Glutamatergic neuron (in vitro differentiated cells): ENCODE measurements at regions not wholly inside any gene's neighbourhood (a gene's known extent, or its start where the extent isn't known, plus 50 kb on each side); places are given as distances from the start of the nearest gene placed in this dataset.

ENCODE experiments used
- DNase-seq: peaks from one replicate; pipeline ENCODE4 v3.0.0; 2022
- H3K27ac Mint-ChIP-seq: one replicate; pipeline ENCODE4 v1.8.0; 2020; ENCODE audit warnings: mild to moderate bottlenecking, mixed read lengths, inconsistent platforms; ENCODE audit not compliant: unreplicated experiment
- H3K27me3 Mint-ChIP-seq: one replicate; pipeline ENCODE4 v1.8.0; 2020; ENCODE audit warnings: mild to moderate bottlenecking, moderate library complexity, mixed read lengths, inconsistent platforms; ENCODE audit not compliant: unreplicated experiment
- H3K36me3 Mint-ChIP-seq: one replicate; pipeline ENCODE4 v1.8.0; 2020; ENCODE audit warnings: mild to moderate bottlenecking, mixed read lengths, inconsistent platforms; ENCODE audit not compliant: unreplicated experiment
- H3K4me1 Mint-ChIP-seq: one replicate; pipeline ENCODE4 v1.8.0; 2020; ENCODE audit warnings: mild to moderate bottlenecking, low read depth, mixed read lengths, inconsistent platforms; ENCODE audit not compliant: unreplicated experiment
- H3K4me3 Mint-ChIP-seq: one replicate; pipeline ENCODE4 v1.8.0; 2020; ENCODE audit warnings: mild to moderate bottlenecking, mixed read lengths, inconsistent platforms; ENCODE audit not compliant: unreplicated experiment
- H3K9me3 Mint-ChIP-seq: one replicate; pipeline ENCODE4 v1.8.0; 2020; ENCODE audit warnings: mild to moderate bottlenecking, moderate library complexity, mixed read lengths, inconsistent platforms; ENCODE audit not compliant: unreplicated experiment
- CTCF ChIP-seq: fragments of 200-600 bp; sonication (generic); IDR thresholded peaks from one replicate; pipeline ENCODE4 v1.5.0; 2021; ENCODE audit not compliant: partially characterized antibody, unreplicated experiment

GRCh38 chr22:27142286-27142685, 484.9 kb downstream of the MIAT start:
- DNase-seq = no peak
- Mint-ChIP-seq H3K27me3 (peaks cover 9% of the 10 kb centered on the region), H3K36me3 (no peaks in the 10 kb centered on the region), H3K9me3 (no peaks in the 10 kb centered on the region), H3K4me1 (peaks cover 6% of the 10 kb centered on the region), H3K4me3 (no peak overlapping the region), H3K27ac (no peak overlapping the region)
- no peak for TF ChIP-seq CTCF

- DNase-seq = no peak
These were observed 486.9 kb downstream of the MIAT start for GRCh38 chr22:27144321-27144720.

GRCh38 chr22:27146866-27147633, 489.7 kb downstream of the MIAT start:
- Mint-ChIP-seq H3K4me3 (no peak overlapping the region), H3K27ac (no peak overlapping the region), H3K4me1 (no peaks in the 10 kb centered on the region), H3K9me3 (no peaks in the 10 kb centered on the region), H3K36me3 (peaks cover 7% of the 10 kb centered on the region), H3K27me3 (peaks cover 5% of the 10 kb centered on the region)
- TF ChIP-seq CTCF = no peak
- no peak for DNase-seq

More at GRCh38 chr22:27144321-27144720, 486.9 kb downstream of the MIAT start:
- Mint-ChIP-seq H3K27me3 (peaks cover 7% of the 10 kb centered on the region), H3K4me3 (no peak overlapping the region), H3K4me1 (no peaks in the 10 kb centered on the region), H3K9me3 (no peaks in the 10 kb centered on the region), H3K27ac (no peak overlapping the region), H3K36me3 (peaks cover 5% of the 10 kb centered on the region)
- TF ChIP-seq CTCF = no peak

- Mint-ChIP-seq H3K4me3 (no peak overlapping the region), H3K9me3 (no peaks in the 10 kb centered on the region), H3K4me1 (no peaks in the 10 kb centered on the region), H3K27me3 (peaks cover 2% of the 10 kb centered on the region), H3K36me3 (peaks cover 15% of the 10 kb centered on the region), H3K27ac (no peak overlapping the region)
- TF ChIP-seq CTCF = no peak
- DNase-seq = no peak
These were observed 490.7 kb downstream of the MIAT start for GRCh38 chr22:27148055-27148454.

- Mint-ChIP-seq H3K4me3 (no peak overlapping the region), H3K4me1 (no peaks in the 10 kb centered on the region), H3K36me3 (peaks cover 15% of the 10 kb centered on the region), H3K9me3 (no peaks in the 10 kb centered on the region), H3K27ac (no peak overlapping the region), H3K27me3 (no peaks in the 10 kb centered on the region)
- no peak for TF ChIP-seq CTCF
- no peak for DNase-seq
These were observed 491.6 kb downstream of the MIAT start for GRCh38 chr22:27148886-27149470.
